ENCODE measurements at regions not wholly inside any gene's neighbourhood (a gene's known extent, or its start where the extent isn't known, plus 50 kb on each side); places are given as distances from the start of the nearest gene placed in this dataset.

DNA sequence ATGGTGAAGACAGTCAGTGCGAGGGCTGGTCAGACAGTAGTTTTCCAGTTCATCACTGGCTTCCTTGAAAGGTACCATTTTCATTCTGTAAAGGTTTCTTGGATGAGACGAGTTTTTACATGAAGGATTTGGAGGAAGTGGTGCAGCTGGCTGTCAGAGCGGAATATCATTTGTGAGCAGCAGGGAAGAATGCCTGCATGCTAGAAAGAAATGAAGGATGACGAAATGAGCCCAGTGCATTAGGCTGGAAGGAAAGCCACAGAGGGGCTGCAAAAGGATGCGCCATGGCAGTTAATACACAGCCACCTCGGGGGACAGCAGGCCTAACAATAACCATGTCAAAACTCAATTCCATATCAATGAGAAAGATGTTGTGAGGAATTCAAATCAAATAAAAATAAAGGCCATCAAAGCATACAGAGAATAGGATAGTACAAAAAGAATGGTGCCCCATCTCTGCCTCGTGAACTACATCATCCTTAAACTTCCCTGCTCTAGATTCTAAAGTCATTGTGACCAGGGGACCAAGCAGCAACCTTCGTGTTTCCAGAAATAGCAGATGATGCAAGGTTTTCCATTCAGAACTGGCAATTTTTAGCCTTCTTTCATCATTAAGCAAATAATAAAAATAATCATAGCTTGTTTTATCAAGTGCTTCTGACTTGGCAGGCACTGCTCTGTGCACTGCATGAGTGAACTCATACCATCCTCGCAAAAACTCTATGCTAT is 504.2 kb downstream of the RFC3 start:
- no peak for DNase-seq (ENCODE audit: low read depth)
- H3K4me3 ChIP-seq (ENCODE audit: low read depth, low read length) = no peak overlapping the region

DNA sequence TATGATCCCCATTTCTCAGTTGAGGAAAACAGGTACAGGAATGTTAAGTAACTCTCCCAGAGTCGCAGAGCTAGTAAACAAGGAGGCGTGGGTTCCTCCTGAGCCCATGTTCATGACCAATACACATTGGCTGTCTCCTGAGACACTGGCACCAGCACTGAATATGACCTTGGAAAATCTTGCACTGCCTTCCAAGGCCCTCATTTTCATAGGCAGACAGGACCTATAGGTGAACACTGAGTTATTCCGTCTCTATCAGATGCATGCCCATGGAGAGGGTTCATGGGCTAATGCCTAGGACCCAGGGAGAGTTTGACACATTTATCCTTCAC is 504.8 kb downstream of the RFC3 start:
- no peak for DNase-seq (ENCODE audit: low read depth)
- H3K4me3 ChIP-seq (ENCODE audit: low read depth, low read length) = no peak overlapping the region

DNA sequence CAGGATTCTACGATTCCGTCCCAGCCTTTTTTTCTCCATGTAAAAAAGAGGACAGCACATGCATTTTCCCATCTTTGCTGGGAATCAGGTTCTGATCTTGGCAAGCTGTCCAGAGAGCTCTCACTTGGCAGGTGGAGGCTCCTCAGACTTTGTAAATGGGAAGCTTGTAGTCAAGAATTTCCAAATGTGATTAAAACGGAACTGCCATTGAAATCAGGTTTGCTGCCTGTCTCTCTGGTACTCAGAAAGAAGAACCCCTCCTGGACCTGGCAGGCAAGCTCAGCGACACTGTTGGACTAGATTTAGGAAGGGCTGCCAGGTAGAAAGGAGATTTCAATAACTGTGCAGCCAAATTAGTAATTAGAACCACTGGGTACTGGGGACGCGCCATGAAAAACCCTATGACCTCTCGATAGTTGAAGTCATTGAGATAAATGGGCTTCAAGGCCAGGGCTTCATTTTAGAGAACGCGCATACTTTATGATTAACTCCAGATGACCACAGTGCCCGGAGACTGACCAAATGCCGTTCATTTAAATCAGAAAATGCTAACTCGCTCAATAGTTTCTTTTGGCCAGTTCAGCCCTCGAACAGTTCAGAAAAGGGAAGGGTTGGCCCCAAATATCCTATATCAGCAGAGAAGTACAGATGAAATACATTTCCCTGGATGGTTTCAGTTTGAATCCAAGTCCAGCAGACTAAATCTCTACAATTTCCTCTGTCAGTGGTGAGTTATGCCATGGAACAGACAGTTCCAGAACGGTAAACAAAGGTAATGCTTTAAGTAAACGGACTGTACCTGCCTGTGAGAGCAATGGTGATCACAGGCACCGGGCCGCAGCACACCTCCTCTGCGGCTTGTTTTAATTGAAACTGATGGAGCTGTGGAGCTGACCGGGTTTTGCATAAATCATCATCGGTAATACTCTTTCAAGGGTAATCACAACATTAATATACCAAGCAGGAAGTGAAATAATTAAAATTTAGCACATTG is 517.4 kb downstream of the RFC3 start:
- no peak overlapping the region for H3K4me3 ChIP-seq (ENCODE audit: low read depth, low read length)
- DNase-seq (ENCODE audit: low read depth) = no peak

DNA sequence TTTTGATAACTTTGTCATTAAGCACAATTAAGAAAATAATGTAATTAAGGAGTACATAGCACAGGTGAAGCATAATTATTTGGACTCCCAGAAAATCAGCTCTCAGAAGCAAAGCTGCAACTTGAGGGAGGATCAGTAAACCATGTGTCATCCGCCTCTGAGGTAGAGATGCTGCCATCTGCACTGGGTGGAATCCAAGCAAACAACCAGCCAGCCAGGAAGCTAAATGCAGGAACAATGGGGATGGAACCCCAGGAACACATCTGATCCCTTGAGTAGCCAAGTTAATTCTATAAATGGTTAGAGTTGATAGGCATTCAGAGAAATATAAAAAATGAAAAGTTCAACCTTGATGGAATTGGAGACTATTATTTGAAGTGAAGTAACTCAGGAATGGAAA is 520.2 kb downstream of the RFC3 start:
- DNase-seq (ENCODE audit: low read depth) = no peak
- H3K4me3 ChIP-seq (ENCODE audit: low read depth, low read length) = no peak overlapping the region

DNA sequence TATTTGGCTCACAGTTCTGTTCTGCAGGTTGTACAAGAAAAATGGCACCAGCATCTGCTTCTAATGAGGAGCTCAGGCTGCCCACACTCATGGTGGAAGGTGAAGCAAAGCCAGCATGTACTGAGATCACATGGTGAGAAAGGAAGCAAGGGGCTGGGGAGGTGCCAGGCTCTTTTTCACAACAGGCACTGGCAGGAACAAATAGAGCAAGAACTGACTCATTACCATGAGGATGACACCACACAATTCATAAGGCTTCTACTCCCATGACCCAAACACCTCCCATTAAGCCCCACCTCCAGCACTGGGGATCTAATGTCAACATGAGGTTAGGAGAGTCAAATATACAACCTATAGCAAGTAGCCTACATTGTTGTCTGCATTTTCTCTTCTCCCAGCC is 522.6 kb downstream of the RFC3 start:
- peak; percentile 47 for DNase-seq (ENCODE audit: low read depth)
- H3K4me3 ChIP-seq (ENCODE audit: low read depth, low read length) = no peak overlapping the region

DNA sequence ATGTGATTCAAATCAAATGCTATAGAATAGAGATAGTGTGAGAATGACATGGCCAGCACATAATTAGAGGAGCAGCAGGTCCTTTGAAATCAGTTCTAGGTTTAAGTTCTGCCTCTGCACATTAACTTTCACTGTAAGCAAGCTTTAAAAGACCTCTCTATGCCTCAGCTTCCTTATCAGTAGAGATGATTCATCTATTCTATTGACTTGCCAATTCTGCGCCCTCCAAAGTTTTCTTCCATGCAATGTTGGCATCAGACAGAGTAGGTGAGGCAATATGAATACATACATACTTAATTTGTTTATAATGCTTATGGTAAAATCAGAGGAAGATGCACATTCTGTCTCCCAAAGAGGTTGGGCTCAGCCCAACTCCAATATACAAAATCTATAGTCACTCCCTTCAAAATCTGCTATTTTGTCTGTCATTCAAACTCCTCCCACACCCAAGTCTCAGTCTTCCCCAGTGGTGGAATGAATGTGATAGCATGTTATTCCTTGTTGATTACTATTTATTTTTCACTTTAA is 525.5 kb downstream of the RFC3 start:
- DNase-seq (ENCODE audit: low read depth) = no peak

DNA sequence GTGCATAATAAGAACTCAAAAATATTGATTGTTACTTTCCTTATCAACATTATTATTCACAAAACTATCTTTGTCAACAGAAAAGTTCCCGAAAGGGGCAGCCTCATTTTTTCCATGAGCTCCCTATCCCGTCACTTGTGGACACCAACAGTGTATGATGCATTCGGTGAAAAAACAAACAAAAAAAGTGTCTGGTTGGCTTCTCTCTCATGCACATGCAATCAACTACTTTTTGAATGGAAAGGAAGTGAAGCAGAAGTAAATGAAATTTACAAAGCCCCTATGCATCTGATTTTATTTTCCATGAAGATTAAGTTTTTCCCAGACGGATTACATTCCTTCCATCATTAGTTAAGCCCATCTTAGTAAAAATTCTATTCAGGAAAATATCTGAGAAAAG is 526.9 kb downstream of the RFC3 start:
- H3K4me3 ChIP-seq (ENCODE audit: low read depth, low read length) = no peak overlapping the region
- no peak for DNase-seq (ENCODE audit: low read depth)

More for the DNA sequence above, 525.5 kb downstream of the RFC3 start:
- H3K4me3 ChIP-seq (ENCODE audit: low read depth, low read length) = no peak overlapping the region

DNA sequence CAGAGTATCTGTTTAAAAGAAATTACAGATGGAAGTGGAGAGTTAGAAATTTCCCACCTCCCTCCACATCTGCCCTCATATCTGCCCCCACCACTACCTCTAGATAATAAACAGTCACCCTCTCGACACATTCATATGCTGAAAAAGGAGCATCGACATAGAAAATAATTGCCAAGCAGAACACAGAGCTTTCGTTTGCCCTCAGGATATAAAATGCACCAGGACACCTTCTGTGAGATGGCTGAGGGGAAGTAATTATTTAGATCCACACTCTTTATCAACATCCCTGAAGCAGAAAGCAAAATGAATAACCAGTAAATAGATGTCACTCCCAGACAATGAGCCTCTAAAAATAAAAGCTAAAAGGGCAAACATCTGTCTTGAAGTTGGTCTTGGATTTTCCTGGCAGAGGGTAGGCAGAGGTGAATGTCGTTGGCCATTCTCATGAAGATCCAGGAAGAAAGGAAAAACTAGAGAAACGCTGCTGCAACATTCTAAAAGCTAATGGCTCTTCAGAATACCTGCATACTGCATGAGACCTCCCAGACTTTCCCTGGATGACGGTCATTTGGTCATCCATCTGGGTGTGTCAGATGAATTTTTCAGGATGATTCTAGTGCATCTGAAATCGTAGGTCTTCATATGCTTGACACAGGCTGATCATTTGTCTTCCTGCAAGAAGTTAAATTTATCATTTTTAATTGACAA is 527.5 kb downstream of the RFC3 start:
- DNase-seq (ENCODE audit: low read depth) = no peak

DNA sequence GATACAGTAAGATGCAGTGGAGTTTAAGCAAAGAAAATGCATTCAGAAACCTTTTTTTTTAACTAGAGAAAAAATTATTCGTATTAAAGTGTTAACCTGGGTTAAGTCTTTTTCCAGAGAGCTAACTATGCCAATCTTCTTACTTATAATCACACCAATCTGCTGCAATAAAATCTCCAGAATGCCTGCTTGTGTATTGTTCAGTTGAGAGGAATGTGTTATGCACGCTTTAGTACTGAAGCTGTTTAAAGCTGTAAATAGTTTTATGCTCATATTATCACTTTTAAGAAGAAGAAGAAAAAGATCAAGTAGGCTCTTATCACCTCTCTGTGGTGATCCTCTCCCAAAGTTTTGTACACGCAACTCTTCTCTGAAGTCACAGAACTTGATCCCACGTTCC is 528.7 kb downstream of the RFC3 start:
- H3K4me3 ChIP-seq (ENCODE audit: low read depth, low read length) = no peak overlapping the region
- no peak for DNase-seq (ENCODE audit: low read depth)

More for the DNA sequence above, 527.5 kb downstream of the RFC3 start:
- H3K4me3 ChIP-seq (ENCODE audit: low read depth, low read length) = no peak overlapping the region

DNA sequence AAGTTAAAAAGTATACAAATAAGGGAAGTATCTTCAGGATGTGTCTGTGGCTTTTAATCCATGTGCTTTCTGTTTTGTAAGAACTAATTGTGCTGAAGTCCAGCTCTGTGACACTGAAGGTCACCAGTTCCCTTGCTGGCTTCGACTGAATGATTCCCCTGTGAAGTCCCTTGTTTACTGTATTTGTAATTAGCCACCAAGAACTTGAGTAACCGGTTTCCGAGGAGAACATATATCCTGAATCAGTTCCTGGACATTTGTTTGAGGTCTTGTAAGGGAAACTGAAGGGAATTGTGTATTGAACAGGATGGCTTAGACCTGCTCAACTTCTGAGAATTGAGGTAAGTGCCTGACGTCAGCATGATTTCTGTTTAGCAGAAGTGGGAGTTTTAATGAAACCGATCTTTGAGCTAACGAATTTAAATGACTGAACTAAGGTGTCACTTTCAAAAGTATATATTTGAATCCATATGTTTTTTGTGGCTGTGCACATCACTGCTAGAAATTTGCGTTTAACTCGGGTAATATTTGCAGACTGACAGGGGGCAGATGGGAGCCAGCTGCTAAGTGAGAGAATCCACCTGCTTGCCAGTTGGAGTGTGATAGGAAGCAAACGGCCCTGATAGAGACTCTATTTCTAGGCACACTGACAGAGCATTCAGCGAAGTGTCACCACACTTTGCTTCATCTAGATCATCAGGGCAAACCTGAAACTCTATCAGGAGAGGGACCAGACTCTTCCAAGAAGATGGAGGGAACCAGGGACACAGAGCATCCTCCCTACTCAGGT is 530.0 kb downstream of the RFC3 start:
- no peak for DNase-seq (ENCODE audit: low read depth)
- H3K4me3 ChIP-seq (ENCODE audit: low read depth, low read length) = no peak overlapping the region

DNA sequence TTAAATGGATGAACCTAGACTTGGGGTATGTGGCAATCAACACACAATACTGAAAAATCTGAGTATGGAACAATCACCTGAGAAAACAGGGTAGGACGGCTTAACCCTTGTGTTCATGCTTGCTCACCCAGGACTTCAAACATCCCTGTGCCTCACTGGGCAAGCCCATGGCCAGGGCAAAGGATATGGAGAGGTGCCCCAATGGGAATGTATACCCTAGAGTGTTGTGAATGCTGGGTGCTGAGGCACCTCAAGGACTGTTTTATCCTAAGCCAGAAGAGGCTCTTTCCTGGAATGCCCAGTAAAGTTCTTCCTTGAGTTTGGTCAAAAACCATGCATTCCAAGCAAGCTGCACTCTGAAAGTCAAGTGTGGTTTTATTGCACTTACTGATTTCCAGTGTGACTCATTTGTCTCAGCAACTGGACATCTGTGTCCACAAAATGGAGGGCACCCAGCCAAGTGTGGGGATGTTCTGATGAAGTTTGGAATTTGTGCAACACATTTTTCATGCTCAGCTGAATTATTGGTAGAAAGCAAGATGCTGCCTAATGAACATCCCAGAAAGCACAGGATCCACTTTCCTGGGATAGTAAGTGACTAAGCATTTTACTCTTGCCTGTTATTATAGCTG is 531.3 kb downstream of the RFC3 start:
- peak; percentile 98 for DNase-seq (ENCODE audit: low read depth)
- H3K4me3 ChIP-seq (ENCODE audit: low read depth, low read length) = no peak overlapping the region

DNA sequence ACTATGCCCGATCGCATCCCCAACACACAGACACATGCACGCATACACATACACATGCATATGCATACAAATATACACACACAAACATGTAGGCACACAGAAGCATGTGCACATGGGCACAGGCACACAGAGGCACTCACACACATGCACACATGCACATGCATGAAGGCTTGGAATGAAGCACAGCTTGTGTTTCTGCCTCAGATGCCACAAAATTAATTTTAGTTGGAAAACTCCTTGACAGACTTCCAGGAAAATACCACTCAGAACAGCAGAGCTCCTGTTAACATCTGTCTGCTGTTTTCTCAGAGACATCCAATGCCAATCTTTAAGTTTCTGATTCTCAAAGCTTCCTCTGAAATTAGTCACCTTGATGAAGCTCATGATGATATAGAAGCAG is 532.7 kb downstream of the RFC3 start:
- H3K4me3 ChIP-seq (ENCODE audit: low read depth, low read length) = no peak overlapping the region

DNA sequence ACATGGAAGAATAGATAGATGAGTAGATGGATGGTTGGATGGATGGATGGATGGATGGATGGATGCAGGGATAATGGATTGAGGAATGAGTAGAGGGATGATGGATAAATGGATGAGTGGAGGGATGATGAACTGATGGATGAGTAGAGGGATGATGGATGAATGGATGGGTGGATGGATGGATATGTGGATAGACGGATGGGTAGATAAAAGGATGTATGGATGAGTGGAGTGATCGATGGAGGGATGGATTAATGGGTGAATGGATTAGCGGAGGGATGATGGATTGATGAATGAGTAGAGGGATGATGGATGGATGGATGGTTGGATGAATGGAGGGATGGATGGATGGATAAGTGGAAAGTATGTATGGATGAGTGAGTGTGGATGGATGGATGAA is 533.2 kb downstream of the RFC3 start:
- no peak overlapping the region for H3K4me3 ChIP-seq (ENCODE audit: low read depth, low read length)
- DNase-seq (ENCODE audit: low read depth) = no peak

More for the DNA sequence above, 532.7 kb downstream of the RFC3 start:
- no peak for DNase-seq (ENCODE audit: low read depth)

DNA sequence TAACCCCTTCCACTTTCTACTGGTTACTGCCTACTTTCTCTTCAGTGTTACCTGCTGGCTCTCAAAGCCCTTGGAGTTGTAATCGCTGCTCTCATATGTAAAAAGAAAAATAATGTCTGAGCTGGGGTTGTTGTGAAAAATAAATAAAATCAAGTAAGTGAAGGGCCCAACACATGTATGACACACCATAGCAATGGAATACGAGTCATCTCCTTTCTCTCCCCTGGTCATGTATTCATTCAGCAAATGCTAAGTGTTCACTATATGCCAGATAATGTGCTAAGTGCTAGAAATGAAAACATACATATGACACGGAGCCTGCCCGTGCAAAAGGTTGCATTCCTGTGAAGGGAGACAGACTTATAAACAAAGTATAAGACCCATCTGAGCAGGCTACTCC is 535.0 kb downstream of the RFC3 start:
- DNase-seq (ENCODE audit: low read depth) = no peak
- H3K4me3 ChIP-seq (ENCODE audit: low read depth, low read length) = no peak overlapping the region

DNA sequence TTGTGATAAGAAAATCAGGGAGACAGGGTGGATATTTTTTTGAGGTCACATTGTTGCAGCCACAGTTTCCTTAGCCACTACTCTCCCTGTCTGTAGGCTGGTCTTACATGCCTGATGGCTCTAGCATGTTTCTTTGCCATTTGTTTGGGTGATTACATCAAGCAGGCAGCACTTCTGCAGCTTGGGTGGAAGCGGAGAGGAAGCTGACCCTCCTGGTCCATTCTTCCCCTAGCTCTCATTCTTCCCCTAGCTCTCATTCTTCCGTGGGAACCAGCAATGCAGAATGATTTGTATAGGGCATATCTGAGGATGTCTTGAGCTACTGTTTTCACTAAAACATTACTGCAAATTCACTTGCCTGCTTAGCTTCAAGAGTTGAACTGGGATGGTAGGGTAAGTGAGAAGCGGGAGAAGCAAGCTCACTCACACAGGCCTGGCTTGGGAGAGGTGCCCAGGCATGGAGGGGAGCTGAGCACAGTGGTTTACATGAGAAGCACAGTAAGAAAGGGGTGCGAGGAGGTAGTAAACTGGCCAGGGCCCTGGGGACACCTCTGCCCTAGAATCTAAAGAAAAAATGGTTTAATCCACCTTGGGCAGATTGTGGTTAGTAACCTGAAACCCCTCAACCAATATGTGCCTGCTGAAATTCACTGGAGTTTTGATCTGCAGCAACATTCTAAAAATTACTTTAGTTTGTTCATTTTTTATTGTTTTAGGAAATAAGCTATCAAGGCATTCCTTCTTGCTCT is 538.9 kb downstream of the RFC3 start:
- DNase-seq (ENCODE audit: low read depth) = no peak
- H3K4me3 ChIP-seq (ENCODE audit: low read depth, low read length) = no peak overlapping the region

DNA sequence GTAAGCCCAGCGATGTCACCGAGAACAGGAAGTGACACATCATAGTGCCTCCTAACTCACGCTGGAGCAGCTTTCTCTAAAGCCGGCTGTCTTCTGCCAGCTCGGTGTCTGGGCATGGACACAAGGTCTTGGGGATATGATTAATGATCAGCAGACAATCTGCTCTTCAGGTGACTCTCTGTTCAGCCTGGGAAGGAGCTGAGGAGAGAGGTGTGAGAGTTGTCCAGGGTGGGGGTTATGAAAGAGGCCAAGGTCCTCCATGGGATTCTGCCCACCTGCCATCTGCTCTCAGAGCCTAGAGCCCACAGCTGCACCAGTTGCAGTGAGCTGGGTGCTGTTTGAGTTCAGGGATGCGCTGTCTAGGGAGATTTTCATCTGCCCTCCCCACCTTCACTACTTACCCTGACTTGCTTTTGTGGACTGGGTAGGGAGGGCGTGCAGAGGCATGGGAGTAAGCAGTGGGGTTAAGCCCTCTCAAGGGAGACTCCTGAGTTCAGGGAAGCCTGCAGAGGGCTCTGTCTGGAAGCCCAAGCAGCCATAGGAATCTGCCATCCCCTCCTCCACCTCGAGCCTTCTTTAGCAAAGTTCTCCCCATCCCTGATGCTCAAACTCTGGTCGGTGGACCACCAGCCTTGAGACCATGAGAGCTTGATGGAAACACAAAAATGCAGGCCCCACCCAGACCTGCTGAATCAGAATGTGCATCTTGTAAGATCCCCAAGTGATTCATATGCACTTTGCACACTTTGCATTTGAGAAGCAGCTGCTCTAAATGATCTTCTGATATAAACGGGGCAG is 539.7 kb downstream of the RFC3 start:
- no peak overlapping the region for H3K4me3 ChIP-seq (ENCODE audit: low read depth, low read length)
- peak; percentile 43 for DNase-seq (ENCODE audit: low read depth)

DNA sequence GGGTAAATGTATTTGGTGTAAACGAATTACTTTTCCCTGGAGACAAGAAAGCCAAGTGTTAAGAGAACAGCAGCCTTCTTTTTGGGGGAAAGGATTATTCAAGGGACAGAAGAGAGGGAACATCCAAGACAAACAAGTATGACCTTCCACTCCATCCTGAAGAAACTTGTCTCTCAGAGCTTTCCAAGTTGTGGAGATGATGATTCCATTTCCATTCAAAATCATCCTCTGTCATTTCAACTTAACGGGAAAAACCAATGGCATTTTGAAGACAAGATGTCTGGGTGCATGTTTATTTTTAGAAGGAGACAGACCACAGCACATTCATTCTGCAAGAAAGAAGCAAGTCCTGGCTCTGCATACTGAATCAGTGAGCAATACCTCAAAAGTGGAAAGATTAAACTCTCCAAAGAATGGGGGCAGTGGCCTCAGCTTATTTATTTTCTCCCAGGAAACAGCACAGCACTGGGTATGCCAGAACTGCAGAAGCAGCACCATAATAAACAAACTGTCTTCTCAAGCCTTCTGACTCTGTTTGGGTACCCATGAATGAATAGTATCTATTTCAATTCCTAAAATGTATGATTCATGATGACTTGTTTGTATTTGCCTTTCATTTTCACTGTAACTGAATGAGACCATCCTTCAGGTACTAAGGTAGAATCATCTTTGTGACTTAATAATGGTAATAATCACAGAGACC is 541.0 kb downstream of the RFC3 start:
- no peak overlapping the region for H3K4me3 ChIP-seq (ENCODE audit: low read depth, low read length)
- peak; percentile 51 for DNase-seq (ENCODE audit: low read depth)
